ENCODE measurements at regions not wholly inside any gene's neighbourhood (a gene's known extent, or its start where the extent isn't known, plus 50 kb on each side); places are given as distances from the start of the nearest gene placed in this dataset.

DNA sequence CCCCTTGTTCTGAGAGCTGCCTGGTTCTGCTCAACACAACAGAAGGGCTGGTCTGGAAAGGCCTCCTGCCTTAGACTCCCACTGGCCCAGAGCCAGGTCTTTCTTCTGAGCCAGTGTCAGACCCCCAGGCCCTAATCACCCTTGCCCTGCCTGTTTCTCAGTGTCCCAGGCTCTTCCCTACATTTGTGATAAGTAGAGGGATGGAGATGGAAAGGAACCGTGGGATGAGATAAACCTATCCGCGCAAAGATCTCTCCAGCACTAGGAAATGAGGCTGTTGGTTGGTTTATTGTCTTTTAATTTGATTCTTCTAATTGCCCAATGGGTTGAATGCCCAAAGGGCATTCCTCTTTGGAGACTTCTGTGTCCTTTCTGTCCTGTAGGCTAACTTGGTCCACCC, 470.0 kb downstream of the TSHZ3 start:
- no peak for DNase-seq
- H3K9me3 ChIP-seq (ENCODE audit: control insufficient read depth, low read length) = no peaks in the 10 kb centered on the region
- no peaks in the 10 kb centered on the region for H3K36me3 ChIP-seq (ENCODE audit: control insufficient read depth, insufficient read depth, low read length)
- no peak overlapping the region for H3K9ac ChIP-seq (ENCODE audit: extremely low read depth, low read length, poor library complexity, severe bottlenecking)
- no peak overlapping the region for H3K4me3 Mint-ChIP-seq
- no peaks in the 10 kb centered on the region for H3K9me3 Mint-ChIP-seq
- no peaks in the 10 kb centered on the region for H3K4me1 ChIP-seq (ENCODE audit: control insufficient read depth, insufficient read depth, low read length)
- TF ChIP-seq, protein P1, sequence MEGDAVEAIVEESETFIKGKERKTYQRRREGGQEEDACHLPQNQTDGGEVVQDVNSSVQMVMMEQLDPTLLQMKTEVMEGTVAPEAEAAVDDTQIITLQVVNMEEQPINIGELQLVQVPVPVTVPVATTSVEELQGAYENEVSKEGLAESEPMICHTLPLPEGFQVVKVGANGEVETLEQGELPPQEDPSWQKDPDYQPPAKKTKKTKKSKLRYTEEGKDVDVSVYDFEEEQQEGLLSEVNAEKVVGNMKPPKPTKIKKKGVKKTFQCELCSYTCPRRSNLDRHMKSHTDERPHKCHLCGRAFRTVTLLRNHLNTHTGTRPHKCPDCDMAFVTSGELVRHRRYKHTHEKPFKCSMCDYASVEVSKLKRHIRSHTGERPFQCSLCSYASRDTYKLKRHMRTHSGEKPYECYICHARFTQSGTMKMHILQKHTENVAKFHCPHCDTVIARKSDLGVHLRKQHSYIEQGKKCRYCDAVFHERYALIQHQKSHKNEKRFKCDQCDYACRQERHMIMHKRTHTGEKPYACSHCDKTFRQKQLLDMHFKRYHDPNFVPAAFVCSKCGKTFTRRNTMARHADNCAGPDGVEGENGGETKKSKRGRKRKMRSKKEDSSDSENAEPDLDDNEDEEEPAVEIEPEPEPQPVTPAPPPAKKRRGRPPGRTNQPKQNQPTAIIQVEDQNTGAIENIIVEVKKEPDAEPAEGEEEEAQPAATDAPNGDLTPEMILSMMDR (conservative IDR thresholded peaks at IDR 0.05) = no peak
- H3K27ac ChIP-seq (ENCODE audit: low read depth, low read length) = no peak overlapping the region
- H3K4me1 Mint-ChIP-seq = no peaks in the 10 kb centered on the region
- H3K27me3 Mint-ChIP-seq (ENCODE audit: insufficient read depth) = no peaks in the 10 kb centered on the region
- no peaks in the 10 kb centered on the region for H3K36me3 Mint-ChIP-seq (ENCODE audit: low read depth)
- no peak overlapping the region for H3K27ac Mint-ChIP-seq
- no peak overlapping the region for H3K4me3 ChIP-seq (ENCODE audit: low read length)
- 94% methylated on average over 3 of the region's 3 CpGs; no CpG with 5 or more reads in 1 of the 2 experiments for WGBS, 2 experiments (ENCODE audit: insufficient coverage in 1 of 2, insufficient read length in 1 of 2)
- H3K27me3 ChIP-seq (ENCODE audit: control insufficient read depth, insufficient read depth, low read length, poor library complexity, severe bottlenecking) = no peaks in the 10 kb centered on the region

DNA sequence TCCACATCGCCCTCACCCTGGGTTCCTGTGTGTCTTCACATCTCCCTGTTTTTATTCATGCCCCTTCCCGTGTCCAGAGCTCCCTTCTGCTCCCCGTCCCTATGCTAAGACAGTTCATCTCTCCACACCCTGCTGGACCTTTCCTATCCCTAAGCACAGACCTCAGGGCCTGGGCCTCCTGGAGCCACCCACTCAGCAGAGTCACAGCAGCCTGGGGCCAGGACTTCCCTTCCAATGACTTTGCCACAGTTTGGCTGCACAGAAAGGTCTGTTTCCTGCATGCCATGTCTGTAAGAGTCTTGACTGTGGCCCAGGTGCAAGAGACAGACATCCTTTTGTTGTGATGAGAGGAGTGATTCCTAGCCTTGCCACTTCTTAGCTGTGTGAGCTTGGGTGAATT, 470.7 kb downstream of the TSHZ3 start:
- no peaks in the 10 kb centered on the region for H3K9me3 Mint-ChIP-seq
- no peaks in the 10 kb centered on the region for H3K27me3 Mint-ChIP-seq (ENCODE audit: insufficient read depth)
- TF ChIP-seq, protein P1 (conservative IDR thresholded peaks at IDR 0.05) = no peak
- no peak overlapping the region for H3K4me3 Mint-ChIP-seq
- no peak overlapping the region for H3K9ac ChIP-seq (ENCODE audit: extremely low read depth, low read length, poor library complexity, severe bottlenecking)
- 91% methylated on average over 2 of the region's 3 CpGs; no CpG with 5 or more reads in 1 of the 2 experiments for WGBS, 2 experiments (ENCODE audit: insufficient coverage in 1 of 2, insufficient read length in 1 of 2)
- DNase-seq = peak; percentile 7
- H3K36me3 Mint-ChIP-seq (ENCODE audit: low read depth) = no peaks in the 10 kb centered on the region
- no peak overlapping the region for H3K4me3 ChIP-seq (ENCODE audit: low read length)
- no peaks in the 10 kb centered on the region for H3K4me1 Mint-ChIP-seq
- no peaks in the 10 kb centered on the region for H3K9me3 ChIP-seq (ENCODE audit: control insufficient read depth, low read length)
- no peak overlapping the region for H3K27ac ChIP-seq (ENCODE audit: low read depth, low read length)
- H3K27me3 ChIP-seq (ENCODE audit: control insufficient read depth, insufficient read depth, low read length, poor library complexity, severe bottlenecking) = no peaks in the 10 kb centered on the region
- no peak overlapping the region for H3K27ac Mint-ChIP-seq
- no peaks in the 10 kb centered on the region for H3K36me3 ChIP-seq (ENCODE audit: control insufficient read depth, insufficient read depth, low read length)
- H3K4me1 ChIP-seq (ENCODE audit: control insufficient read depth, insufficient read depth, low read length) = no peaks in the 10 kb centered on the region

DNA sequence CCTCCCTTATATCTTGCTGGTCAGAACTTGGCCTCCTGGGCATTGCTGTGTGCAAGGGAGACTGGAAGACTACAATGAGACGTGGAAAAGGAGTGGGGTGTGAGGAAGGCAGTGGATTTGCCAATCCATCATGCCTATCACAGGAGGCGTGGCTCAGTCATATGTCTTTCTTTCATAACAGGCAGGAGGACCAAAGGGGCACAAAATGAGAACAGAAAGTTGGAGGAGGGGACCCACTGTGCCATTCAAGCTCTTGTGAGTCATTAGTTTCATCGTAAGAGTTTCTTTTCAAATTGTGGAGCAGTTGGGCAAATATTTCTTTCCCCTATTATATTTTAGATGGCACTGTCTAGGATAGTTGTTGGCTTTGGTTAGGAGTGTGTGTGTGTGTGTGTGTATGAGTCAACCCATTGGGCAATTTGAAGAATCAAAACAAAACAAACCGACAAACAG, 471.5 kb downstream of the TSHZ3 start:
- DNase-seq = no peak
- TF ChIP-seq, protein P1 (conservative IDR thresholded peaks at IDR 0.05) = no peak
- Histone ChIP-seq H3K27ac (ENCODE audit: low read depth, low read length) (no peak overlapping the region), H3K4me3 (ENCODE audit: low read length) (no peak overlapping the region), H3K36me3 (ENCODE audit: control insufficient read depth, insufficient read depth, low read length) (no peaks in the 10 kb centered on the region), H3K27me3 (ENCODE audit: control insufficient read depth, insufficient read depth, low read length, poor library complexity, severe bottlenecking) (no peaks in the 10 kb centered on the region), H3K9ac (ENCODE audit: extremely low read depth, low read length, poor library complexity, severe bottlenecking) (no peak overlapping the region), H3K9me3 (ENCODE audit: control insufficient read depth, low read length) (no peaks in the 10 kb centered on the region), H3K4me1 (ENCODE audit: control insufficient read depth, insufficient read depth, low read length) (no peaks in the 10 kb centered on the region)
- H3K4me1 Mint-ChIP-seq = no peaks in the 10 kb centered on the region
- H3K27me3 Mint-ChIP-seq (ENCODE audit: insufficient read depth) = no peaks in the 10 kb centered on the region
- H3K4me3 Mint-ChIP-seq = no peak overlapping the region
- H3K36me3 Mint-ChIP-seq (ENCODE audit: low read depth) = no peaks in the 10 kb centered on the region
- H3K27ac Mint-ChIP-seq = no peak overlapping the region
- H3K9me3 Mint-ChIP-seq = no peaks in the 10 kb centered on the region
- WGBS, 2 experiments (ENCODE audit: insufficient coverage in 1 of 2, insufficient read length in 1 of 2) = 96% methylated on average over 4 of the region's 4 CpGs; no CpG with 5 or more reads in 1 of the 2 experiments

Measured in endodermal cell (in vitro differentiated cells).